ENCODE measurements at regions not wholly inside any gene's neighbourhood (a gene's known extent, or its start where the extent isn't known, plus 50 kb on each side); places are given as distances from the start of the nearest gene placed in this dataset.

GRCh38 chr5:173781816-173782670, 106.1 kb upstream of the CPEB4 start (continued):
- TF ChIP-seq MIER1 (IDR thresholded peaks at IDR 0.05; ENCODE audit: low read depth): no peak; the same call in 1 of the 2 replicates
- TF ChIP-seq KLF1 (tag; IDR thresholded peaks at IDR 0.05): 0 out of 2 replicates have a peak, but pooled peaks have one; percentile 53
- TF ChIP-seq RUNX1 (IDR thresholded peaks at IDR 0.05; ENCODE audit: low read depth): no peak
- TF ChIP-seq POLR3A (IDR thresholded peaks at IDR 0.05; ENCODE audit: borderline replicate concordance, extremely low read depth, insufficient read depth, insufficient read length): no peak
- peak; percentile 84 for TF ChIP-seq ZNF76 (CRISPR knock-in tag; IDR thresholded peaks at IDR 0.05; ENCODE audit: borderline replicate concordance)
- no peak for TF ChIP-seq FOXA3 (CRISPR knock-in tag; conservative IDR thresholded peaks at IDR 0.05 in 1 of 2, IDR thresholded peaks at IDR 0.05 in 1 of 2)
- no peak for TF ChIP-seq TSC22D4 (tag; IDR thresholded peaks at IDR 0.05)
- TF ChIP-seq PCBP2 (IDR thresholded peaks at IDR 0.05; ENCODE audit: low read depth, low read length, poor library complexity, severe bottlenecking): no peak
- TF ChIP-seq ZNF668 (CRISPR knock-in tag; IDR thresholded peaks at IDR 0.05): no peak
- no peak for TF ChIP-seq ZNF184 (CRISPR knock-in tag; IDR thresholded peaks at IDR 0.05)
- no peak for TF ChIP-seq MCM2 (IDR thresholded peaks at IDR 0.05; ENCODE audit: low read depth)
- no peak for TF ChIP-seq ZFP36 (IDR thresholded peaks at IDR 0.05; ENCODE audit: low read depth, low read length, partially characterized antibody)
- TF ChIP-seq YBX1 (IDR thresholded peaks at IDR 0.05): no peak
- TF ChIP-seq MTA1 (IDR thresholded peaks at IDR 0.05; ENCODE audit: borderline replicate concordance): peak; percentile 75
- no peak for TF ChIP-seq NCOA2 (IDR thresholded peaks at IDR 0.05; ENCODE audit: partially characterized antibody in 2 of 2)
- no peak for TF ChIP-seq ARID3A (IDR thresholded peaks at IDR 0.05; ENCODE audit: borderline replicate concordance, low read depth, low read length)
- no peak for TF ChIP-seq TGIF2 (CRISPR knock-in tag; IDR thresholded peaks at IDR 0.05)
- TF ChIP-seq ZBTB7A (IDR thresholded peaks at IDR 0.05; ENCODE audit: borderline replicate concordance, control insufficient read depth, low read depth, low read length): no peak
- TF ChIP-seq MCM5 (IDR thresholded peaks at IDR 0.05; ENCODE audit: low read depth): no peak

Data from K562 (cell line).